HG03066 (cell line): ENCODE measurements at regions not wholly inside any gene's neighbourhood (a gene's known extent, or its start where the extent isn't known, plus 50 kb on each side); places are given as distances from the start of the nearest gene placed in this dataset.

ENCODE experiments used
- ATAC-seq: cut with Tn5 transposase; IDR thresholded peaks from one replicate; pipeline ENCODE4 v1.9.1; 2021; ENCODE audit warnings: low read depth; ENCODE audit not compliant: unreplicated experiment

- no peak for ATAC-seq
Observed at GRCh38 chr1:212188599-212189351, 96.4 kb upstream of the PPP2R5A start.

DNA sequence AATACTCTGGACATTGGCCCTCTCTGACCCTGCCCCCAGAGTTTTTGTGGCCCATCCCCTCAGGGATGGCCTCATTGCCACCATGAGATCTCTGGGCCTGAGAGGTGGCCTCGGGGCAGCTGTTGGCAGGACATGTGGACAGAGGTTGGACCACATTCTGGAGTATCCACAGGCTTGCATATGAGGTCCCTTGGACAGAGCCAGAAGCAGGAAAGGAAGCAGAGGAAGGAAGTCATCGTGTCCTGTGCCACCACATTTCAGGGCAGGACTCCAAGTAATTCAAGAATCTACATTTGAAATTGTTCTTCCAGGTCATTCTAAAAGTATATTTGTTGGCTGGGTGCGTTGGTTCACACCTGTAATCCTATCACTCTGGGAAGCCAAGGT is 95.9 kb upstream of the PPP2R5A start:
- ATAC-seq = no peak

- ATAC-seq = no peak
Observed at GRCh38 chr1:212190169-212190568, 95.0 kb upstream of the PPP2R5A start.

DNA sequence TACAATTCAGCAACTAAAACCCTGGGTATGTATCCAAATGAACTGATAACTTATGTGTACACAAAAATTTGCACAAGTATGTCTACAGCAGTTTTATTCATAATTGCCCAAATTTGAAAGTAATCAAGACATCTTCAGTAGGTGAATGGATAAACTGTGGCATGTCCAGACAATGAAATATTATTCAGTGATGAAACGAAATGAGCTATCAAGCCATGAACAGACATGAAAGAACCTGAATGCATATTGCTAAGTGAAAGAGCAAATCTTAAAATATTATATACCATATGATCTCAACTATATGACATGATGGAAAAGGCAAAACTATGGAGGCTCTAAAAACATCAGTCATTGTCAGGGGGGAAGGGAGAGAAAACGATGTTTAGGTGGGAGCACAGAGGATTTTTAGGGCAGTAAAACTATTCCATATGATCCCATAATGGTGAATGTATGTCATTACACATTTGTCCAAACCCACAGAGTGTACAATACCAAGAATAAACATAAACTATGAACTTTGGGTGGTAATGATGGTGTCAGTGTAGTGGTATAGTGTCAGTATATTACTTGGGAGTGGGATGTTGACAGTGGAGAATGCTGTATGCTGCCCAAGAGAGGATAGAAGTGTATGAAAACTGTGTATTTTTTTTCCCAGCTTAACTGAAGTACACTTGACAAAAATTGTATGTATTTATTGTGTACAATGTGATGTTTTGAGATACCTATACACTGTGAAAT is 92.8 kb upstream of the PPP2R5A start:
- ATAC-seq = no peak

- ATAC-seq = no peak
Observed at GRCh38 chr1:212196355-212196754, 88.9 kb upstream of the PPP2R5A start.

GRCh38 chr1:212201461-212201860 is 83.7 kb upstream of the PPP2R5A start:
- no peak for ATAC-seq

DNA sequence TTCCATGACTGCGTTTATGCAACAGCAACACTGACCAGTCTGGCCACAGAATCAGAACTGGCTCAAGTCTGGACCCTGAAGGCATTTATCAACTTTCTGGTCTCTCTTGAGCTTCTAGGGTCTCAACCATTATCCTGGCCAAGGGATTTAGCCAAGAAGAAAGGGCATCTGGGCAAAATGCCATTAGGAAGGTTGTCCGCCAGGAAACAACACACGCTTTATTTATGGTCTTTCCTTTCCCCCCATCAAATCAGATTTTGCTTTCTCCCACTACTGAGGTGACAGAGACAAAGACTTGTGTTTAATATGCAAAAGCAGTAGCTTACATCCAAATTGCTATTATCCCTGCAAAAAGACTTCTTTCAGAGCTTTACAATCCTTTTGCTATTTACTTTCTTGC is 81.6 kb upstream of the PPP2R5A start:
- ATAC-seq = no peak

DNA sequence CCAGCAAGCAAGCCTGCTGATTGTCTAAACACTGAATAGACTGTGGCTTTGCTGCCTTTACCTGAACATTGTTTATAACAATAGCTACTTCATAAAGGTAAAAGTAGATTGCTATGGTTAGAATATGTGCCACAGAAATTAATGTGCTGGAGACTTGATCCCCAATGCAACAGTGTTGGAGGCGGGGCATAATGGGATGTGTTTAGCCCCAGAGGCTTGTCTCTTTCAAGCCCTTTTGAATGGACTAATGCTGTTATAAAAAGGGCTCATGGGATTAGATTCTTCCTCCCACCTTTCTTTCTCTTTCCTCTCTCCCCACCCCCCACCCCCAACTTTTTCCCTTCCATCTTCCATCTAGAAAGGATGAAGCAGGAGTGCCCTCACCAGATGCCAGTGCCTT is 80.2 kb upstream of the PPP2R5A start:
- no peak for ATAC-seq

GRCh38 chr1:212205843-212206242 is 79.4 kb upstream of the PPP2R5A start:
- ATAC-seq = no peak

- ATAC-seq = no peak
Observed at GRCh38 chr1:212207118-212207517, 78.1 kb upstream of the PPP2R5A start.

GRCh38 chr1:212207822-212208520 is 77.2 kb upstream of the PPP2R5A start:
- no peak for ATAC-seq

DNA sequence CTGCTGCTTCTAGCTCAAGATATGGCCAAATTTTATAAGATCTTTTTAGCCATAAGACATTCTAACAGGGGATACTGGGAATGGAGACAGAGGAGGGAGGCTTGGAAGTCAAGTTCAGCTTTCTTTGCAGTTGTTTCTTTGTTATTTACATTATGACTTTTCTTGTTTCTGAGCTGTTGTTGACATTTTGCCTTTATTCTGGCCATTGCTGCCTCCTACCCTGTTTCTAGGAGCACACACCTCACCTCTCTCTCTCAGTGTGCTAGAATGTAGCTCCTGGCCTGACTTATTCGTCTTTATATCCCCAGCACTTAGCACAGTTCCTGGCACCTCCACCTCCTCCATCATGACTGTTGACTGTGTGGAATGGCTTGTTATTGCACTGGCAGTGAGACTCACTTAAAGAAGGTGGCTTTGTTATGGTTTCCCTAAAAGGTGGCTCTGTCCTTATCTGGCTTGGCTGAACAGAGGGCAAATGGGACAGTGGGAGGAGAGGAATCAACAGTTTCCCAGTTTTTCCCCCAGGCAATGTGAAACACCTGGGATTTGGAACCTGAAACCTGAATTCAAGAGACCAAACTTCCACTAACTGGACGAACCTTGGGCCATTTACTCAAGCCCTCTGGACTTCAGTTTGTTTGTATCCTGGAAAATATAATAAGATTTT is 76.1 kb upstream of the PPP2R5A start:
- no peak for ATAC-seq

DNA sequence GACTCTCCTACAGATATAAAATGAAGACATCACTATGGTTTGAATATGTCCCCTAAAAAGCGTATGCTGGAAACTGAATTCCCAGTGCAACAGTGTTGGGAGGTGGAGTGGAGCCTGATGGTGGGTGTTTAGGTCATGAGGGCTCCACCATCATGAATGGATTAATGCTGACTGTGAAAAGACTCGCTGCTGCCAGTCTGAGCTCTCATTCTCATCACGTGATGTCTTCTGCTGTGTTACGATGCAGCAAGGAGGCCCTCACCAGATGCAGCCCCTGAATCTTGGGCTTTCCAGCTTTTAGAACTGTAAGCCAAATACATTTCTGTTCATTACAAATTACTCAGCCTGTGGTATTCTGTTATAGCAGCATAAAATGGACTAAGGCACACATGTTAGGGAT is 73.8 kb upstream of the PPP2R5A start:
- ATAC-seq = no peak

DNA sequence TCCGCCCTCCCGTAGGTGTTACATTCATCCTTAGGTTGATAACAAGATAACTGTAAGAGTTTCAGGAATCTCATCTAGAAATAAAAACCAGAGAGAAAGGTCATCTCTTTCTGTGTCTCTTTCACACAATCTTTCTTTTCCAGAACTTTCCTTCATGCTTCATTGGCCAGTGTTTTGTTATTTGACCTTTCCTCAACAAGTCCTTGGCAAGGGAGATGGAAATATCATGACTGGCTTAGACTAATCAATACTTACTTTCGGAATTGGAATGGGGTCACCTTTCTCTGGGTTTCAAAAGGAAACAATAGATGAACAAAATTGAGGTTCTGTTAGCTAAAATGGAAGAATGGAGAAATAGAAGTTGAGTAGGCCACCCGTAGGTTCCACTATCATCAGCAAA is 72.9 kb upstream of the PPP2R5A start:
- no peak for ATAC-seq

GRCh38 chr1:212212906-212213305 is 72.3 kb upstream of the PPP2R5A start:
- no peak for ATAC-seq

- ATAC-seq = no peak
Observed at GRCh38 chr1:212213784-212214183, 71.4 kb upstream of the PPP2R5A start.

DNA sequence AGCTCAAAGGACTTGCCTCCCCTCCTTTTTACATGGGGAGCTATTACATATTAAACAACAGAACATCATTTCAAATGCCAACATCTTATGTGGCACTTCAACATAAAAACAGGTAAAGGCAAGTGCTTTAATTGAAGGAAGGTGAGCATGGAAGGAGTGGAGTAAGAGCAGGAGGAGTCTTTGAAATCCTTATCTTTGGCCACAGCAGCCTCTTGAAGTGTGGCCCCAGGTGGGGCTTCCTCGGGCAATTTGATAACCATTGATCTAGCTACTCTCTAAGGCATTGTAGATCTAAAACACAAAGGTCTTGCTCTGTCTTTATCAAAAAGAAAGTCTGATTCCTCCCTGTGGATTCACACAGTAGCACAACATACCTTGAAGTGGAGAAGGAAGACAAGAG is 70.9 kb upstream of the PPP2R5A start:
- no peak for ATAC-seq

GRCh38 chr1:212215910-212216309 is 69.3 kb upstream of the PPP2R5A start:
- no peak for ATAC-seq

- ATAC-seq = no peak
Observed at GRCh38 chr1:212217633-212218032, 67.6 kb upstream of the PPP2R5A start.

GRCh38 chr1:212218065-212218464 is 67.1 kb upstream of the PPP2R5A start:
- ATAC-seq = no peak

- ATAC-seq = peak; percentile 95
Observed at GRCh38 chr1:212218911-212219310, 66.3 kb upstream of the PPP2R5A start.
